GM19397 (cell line): ENCODE measurements at regions not wholly inside any gene's neighbourhood (a gene's known extent, or its start where the extent isn't known, plus 50 kb on each side); places are given as distances from the start of the nearest gene placed in this dataset.
"Not testable (repeated sequence)": the region's sequence is repeated elsewhere in the genome, so short reads cannot be mapped to it uniquely, and the experiment has no call there.

Experiments used
- ATAC-seq: cut with Tn5 transposase; IDR thresholded peaks from one replicate; pipeline ENCODE4 v1.9.1; 2021; ENCODE audit warnings: mild to moderate bottlenecking, moderate library complexity; ENCODE audit not compliant: unreplicated experiment

- no peak for ATAC-seq
Measured at GRCh38 chr3:109784852-109785631, 447.7 kb upstream of the DPPA4 start.

DNA sequence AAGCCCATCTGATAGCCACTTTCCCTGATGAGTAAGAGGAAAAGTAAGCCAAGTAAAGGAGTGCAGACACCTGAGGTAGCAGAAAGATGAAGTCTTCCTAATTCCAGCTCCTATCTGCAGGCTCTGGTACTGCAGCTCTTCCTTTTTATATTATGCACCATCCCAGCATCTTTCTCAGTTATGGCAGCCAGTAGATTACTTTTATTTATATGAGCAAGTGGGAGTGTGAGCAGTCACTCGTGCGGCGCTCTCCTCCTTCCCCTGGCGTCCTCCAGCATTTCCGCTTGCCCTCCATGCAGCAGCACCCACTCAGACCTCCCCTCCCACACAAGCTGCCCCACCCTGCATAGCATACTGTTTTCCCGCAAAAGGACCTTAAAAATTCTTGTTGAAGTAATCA, 465.9 kb upstream of the DPPA4 start:
- ATAC-seq = no peak

DNA sequence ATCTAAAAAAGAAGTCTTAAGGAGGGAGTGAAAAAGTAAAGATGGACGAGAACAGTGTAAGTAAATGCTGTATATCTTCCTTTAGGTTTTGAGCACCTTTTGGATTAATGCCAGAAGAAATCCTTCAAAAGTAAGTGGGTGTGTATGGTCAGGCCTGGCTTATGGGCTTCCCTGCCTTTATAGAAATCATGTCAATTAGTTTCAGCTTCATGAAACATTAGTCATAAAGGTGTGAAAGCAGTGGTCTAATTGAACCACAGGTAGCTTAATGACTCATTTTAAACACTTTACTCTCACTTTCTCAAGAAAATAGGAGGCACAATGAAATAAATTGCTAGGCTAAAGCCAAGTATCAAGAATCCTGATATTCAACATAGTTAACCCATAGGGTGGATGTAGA, 467.4 kb upstream of the DPPA4 start:
- no peak for ATAC-seq

GRCh38 chr3:109806929-109807328, 469.6 kb upstream of the DPPA4 start:
- peak; percentile 93 for ATAC-seq

- no peak for ATAC-seq
Measured at GRCh38 chr3:109809513-109809912, 472.2 kb upstream of the DPPA4 start.

- no peak for ATAC-seq
Measured at GRCh38 chr3:109818081-109818480, 480.7 kb upstream of the DPPA4 start.

DNA sequence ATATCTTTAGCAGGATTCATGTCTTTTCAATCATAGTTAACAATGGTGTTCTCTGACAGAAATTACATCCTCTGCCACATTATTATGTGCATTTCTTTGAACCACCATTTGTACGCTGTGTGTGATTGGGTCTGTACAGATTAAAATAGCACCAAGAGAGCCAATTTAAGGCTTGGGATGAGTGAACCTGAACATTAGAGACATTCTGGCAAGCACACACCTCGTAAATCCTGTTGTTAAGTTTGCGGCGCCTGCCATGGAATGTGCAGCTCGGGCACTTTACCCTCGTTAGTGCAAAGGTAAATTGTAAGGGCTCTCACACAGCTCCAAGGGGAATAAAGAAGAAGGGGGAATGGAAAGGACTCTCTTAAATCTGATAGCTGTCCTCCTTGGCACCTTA, 482.4 kb upstream of the DPPA4 start:
- ATAC-seq = no peak

DNA sequence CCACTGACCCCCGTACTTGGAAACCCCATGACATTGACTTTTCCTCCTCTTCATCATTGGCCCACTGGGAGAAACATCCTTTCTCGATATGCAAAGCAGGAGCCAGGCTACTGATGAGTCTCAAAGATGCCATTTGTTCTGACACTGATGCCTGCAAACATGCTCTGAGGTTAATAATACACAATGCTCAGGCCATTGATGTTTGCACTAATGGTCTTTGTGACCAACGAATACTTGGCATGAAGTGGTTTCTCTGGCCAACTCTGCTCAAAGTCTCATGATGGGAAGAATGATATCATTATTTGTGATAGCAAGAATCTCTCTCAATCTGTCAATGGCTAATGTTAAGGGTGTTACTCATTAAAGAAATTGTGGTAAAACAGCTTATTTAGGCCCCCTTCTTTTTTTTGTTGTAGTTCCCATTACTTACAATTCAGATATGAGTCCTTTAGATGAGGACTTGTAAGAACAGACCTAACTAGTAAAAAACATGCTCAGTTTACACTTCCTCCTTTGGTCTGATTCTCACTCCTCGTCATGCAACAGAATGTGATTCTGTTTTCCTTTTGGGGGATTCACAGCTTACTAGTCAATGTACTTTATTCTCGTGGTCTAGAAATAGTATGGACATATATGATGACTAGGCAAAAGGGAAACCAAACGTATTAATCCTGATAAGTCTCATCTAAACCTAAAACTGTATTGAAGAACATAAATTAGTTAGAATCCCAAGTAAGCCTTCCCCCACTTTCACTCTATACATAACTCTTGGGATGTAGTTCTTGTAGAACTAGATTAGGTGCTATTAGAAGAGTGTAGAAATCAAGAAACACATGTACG, 488.8 kb upstream of the DPPA4 start:
- no peak for ATAC-seq

- no peak for ATAC-seq
Measured at GRCh38 chr3:109831403-109831802, 494.1 kb upstream of the DPPA4 start.

- no peak for ATAC-seq
Measured at GRCh38 chr3:109835958-109836357, 498.6 kb upstream of the DPPA4 start.

DNA sequence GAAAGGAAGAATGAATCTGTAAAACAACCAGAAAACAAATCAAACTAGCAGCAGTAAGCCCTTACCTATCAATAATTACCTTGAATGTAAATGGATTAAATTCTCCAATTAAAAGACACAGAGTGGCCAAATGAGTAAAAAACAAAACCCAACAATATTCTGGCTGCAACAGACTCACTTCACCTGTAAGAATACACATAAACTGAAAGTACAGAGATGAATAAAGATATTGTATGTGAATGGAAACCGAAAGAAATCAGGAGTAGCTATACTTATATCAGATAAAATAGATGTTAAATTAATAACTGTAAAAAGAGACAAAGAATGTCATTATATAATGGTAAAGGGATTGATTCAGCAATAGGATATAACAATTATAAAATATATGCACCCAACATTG, 514.5 kb upstream of the DPPA4 start:
- ATAC-seq = no peak

DNA sequence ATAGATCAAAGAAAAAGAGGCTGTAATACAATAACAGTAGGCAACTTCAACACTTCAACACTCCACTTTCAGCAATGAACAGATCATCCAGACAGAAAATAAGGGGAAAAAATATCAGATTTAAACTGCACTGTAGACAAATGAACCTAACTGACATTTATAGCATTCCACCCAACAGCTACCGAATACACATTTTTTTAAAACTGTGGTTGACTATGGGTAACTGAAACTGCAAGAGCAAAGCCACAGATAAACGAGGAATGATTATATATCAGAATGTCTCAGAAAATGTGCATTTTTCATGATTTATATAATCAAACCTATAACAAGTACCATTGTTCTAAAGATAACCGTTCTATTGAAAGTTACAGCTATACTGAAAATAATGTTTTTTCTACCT, 514.9 kb upstream of the DPPA4 start:
- no peak for ATAC-seq

DNA sequence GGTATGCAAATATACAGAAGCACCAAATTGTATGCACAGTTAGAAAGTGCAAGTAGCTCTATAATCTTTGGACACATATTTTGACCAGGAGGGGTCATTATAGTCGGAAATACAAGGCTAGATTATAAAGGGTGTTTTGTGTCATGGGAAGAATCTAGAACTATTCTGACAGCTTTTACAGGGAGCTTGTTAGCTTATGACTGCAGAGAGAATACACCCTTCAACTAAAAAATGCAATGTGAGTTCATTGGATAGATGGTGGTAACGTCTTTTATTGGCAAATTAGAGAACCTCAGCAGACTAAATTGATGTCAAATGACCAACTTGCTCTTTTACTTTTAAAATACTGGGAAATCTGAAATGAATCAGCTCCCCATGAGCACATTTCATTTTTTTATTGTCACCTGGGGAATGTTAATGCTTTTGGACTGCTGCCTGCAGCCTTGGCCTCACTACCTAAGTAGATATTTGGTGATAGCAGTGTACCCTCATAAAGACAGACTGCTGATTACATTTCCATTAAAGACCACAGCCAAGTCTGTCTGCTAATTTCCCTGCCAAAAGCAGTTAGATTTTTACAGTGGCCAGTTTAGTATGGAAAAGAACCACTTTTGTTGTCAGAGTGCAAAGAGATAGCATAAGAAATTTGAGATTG, 515.9 kb upstream of the DPPA4 start:
- no peak for ATAC-seq

DNA sequence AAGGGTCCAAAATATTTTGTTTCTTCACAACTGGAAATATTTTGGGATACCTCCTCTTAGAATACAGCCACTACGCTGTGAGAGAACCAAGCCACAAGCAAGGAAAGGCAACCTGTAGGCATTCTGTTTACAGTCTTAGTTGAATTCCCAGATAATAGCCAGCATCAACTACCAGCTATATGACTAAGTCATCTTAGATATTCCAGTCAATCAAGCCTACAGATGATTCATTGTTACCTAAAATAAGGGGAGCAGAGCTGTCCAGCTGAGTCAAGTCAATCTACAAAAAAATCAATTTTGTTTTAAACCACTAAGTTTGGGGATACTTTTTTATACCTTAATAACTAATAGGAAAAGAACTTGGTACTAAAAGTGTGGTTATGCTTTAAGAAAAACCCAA, 526.4 kb upstream of the DPPA4 start:
- ATAC-seq = no peak

DNA sequence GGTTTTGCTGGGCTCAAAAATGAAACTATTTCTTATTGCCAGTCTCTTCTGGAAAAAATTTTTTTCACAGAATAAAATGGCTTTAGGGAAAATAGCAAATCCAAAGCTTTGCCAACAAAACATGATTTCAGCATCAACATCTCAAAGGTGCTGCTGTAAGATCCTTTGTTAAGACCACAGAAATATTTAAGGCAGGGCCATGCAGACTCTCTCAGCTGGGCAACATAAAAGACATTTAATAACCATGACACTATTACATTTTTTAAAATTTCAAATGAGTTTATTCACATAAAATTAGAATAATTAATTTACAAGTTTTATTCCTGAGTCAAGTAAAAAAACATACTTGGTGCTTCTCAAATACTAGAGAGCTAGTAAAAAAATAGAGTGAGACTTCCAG, 527.1 kb upstream of the DPPA4 start:
- no peak for ATAC-seq

- no peak for ATAC-seq
Measured at GRCh38 chr3:109869586-109869985, 532.2 kb upstream of the DPPA4 start.

GRCh38 chr3:109874896-109875708, 537.8 kb upstream of the DPPA4 start:
- no peak for ATAC-seq

DNA sequence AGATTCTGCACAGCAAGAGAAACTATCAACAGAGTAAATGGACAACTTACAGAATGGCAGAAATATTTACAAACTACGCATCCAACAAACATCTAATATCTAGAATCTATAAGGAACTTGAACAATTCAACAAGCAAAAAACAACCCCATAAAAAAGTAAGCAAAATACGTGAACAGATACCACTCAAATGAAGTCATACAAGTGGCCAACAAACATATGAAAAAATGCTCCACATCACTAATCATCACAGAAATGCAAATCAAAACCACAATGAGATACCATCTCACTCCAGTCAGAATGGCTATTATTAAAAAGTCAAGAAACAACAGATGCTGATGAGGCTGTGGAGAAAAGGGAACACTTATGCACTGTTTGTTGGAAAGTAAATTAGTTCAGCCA, 540.3 kb upstream of the DPPA4 start:
- ATAC-seq = not testable (repeated sequence)

DNA sequence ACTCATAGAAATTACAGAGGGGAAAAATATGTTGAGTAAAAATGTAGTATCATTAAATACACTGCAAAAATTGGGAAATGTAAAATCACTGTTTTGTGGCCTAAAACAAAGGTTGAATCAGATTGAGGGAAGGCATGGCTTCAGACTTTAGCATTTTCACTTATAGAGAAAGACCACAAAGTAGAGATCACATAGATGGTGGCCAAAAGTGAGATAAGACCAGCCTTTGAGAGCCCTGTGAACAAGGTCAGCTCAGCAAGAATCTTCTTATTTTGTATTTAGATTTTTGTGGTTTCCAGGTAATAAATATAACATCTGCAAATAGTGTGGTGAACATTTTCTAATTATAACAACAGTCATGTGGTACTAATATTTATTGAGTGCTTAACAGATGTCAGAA, 544.8 kb upstream of the DPPA4 start:
- ATAC-seq = no peak

GRCh38 chr3:109887293-109887692, 549.9 kb upstream of the DPPA4 start:
- no peak for ATAC-seq

DNA sequence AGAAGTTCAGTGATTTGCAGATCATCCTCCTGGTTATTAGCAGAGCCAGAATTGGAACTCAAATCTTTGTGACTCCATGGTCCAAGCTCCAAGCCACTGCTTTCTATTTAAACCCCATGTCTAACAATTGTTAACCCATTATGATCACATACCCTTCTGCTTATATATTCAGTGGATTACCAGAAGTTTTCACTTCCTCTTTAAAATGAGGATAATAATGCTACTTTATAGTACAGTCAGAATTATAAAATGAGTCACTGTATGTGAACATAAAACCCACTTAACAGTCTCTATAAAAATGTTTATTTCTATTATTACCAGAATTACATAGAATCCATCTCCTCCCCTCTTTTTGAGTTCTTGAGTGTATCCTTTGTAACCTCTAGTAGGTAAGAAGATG, 550.7 kb upstream of the DPPA4 start:
- ATAC-seq = no peak
